ENCODE measurements at regions not wholly inside any gene's neighbourhood (a gene's known extent, or its start where the extent isn't known, plus 50 kb on each side); places are given as distances from the start of the nearest gene placed in this dataset.
"Not testable (repeated sequence)": the region's sequence is repeated elsewhere in the genome, so short reads cannot be mapped to it uniquely, and the experiment has no call there.

DNA sequence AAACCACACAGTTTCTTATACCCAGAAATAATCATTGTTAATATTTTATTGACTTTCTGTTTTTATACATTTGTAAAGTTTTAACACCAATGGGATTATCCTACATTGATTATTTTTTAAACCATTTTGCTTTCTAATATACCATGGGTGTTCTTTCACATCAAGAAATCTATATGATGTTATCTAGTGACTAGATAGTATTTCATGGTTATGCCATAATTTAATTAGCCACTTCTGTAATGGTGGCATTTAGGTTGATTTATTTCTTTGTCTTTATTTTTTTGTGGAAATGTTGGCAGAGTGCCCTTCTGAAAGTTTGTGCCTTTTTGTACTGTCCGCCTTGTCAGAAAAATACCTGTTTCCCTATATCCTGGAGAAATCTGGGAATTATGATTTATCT is 193.3 kb downstream of the CEP135 start:
- no peak for DNase-seq (ENCODE audit: low spot score)

GRCh38 chr4:56139241-56139827 is 190.6 kb downstream of the CEP135 start:
- DNase-seq (ENCODE audit: low spot score) = no peak

- DNase-seq (ENCODE audit: low spot score) = not testable (repeated sequence)
Measured at GRCh38 chr4:56134834-56135233, 186.1 kb downstream of the CEP135 start.

DNA sequence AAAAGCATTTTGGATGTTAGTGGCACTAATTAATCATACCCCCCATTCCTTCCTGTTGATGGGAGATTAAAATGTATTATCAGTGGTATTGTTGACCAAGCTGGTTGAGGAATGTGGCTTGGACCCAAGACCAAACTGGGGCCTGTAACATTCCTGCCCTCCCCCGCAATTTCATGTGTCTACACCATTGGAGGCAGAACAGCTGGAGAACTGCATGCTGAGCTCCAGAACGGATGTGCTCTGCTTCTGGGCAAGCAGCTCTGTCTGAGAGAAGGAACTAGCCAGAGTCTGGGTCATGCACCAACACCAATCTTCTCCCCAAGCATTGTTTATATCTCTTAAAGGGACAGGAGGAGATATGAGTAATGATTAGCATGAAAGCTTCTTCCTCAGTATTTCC is 185.5 kb downstream of the CEP135 start:
- DNase-seq (ENCODE audit: low spot score) = no peak

DNA sequence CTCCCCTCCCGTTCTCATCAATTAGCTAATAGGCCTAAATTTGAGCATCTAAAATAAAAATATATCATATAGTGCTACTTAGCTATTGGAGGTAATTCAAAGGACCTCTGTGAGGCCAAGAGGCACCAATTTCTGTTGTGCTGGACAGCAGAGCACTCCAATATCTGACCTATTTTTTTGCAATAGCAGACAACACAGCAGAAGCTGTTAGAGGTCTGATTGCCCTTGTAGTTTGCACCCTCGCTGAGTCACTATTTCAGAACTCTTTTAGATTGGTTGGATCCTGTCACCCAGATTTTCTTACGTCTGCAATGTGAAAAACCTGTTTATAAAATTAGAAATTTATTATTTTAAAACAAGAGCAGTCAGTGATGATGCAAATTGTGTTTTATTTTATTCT is 184.1 kb downstream of the CEP135 start:
- no peak for DNase-seq (ENCODE audit: low spot score)

GRCh38 chr4:56132188-56132587 is 183.4 kb downstream of the CEP135 start:
- DNase-seq (ENCODE audit: low spot score) = not testable (repeated sequence)

DNA sequence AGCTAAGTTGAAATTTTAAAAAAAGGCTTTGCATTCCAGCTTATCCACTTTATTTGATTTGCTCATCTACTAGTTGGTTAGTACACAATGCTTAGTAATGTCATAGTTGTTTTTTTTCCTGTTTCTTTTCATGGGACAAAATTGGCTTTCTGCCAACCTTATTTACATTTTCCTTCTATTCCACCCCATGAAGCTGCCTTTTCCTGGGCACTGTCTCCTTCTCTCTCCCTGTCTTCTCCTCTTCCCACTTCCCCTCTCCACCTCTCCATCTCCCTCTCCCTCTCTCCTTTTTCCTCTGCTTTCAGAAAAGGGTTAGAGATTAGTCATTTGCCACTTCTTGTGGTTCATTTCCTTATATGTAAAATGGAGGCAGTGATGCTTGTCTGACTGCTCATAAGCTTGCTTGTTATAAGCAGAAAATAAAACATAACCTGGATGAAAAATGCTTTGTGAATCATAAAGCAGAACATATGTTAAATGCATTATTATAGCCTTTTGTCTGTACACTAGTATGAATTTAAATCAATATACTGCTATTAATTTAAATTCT is 181.9 kb downstream of the CEP135 start:
- DNase-seq (ENCODE audit: low spot score) = no peak

- DNase-seq (ENCODE audit: low spot score) = no peak
Measured at GRCh38 chr4:56129431-56129861, 180.7 kb downstream of the CEP135 start.

- DNase-seq (ENCODE audit: low spot score) = no peak
Measured at GRCh38 chr4:56128213-56128612, 179.5 kb downstream of the CEP135 start.

- no peak for DNase-seq (ENCODE audit: low spot score)
Measured at GRCh38 chr4:56127716-56128115, 179.0 kb downstream of the CEP135 start.

- DNase-seq (ENCODE audit: low spot score) = no peak
Measured at GRCh38 chr4:56123547-56123946, 174.8 kb downstream of the CEP135 start.

DNA sequence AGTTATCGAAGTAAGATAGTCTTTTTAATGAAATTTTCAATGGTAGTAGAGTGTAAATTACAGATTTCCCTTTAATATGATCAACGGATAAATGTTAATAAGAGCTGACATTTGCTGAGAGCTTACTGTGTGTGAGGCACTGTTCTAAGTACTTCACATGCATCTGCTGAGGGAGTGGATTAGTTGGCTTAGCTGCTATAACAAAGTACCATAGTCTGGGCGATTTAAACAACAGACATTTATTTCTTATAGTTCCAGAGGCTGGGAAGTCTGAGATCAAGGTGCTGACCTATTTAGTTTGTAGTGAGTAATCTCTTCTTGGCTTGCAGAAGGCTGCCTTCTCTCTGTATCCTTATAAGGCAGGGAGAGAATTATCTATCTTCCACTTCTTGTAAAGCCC is 174.3 kb downstream of the CEP135 start:
- no peak for DNase-seq (ENCODE audit: low spot score)

- DNase-seq (ENCODE audit: low spot score) = no peak
Measured at GRCh38 chr4:56118845-56119244, 170.1 kb downstream of the CEP135 start.

GRCh38 chr4:56118055-56118454 is 169.3 kb downstream of the CEP135 start:
- no peak for DNase-seq (ENCODE audit: low spot score)

GRCh38 chr4:56115898-56116297 is 167.2 kb downstream of the CEP135 start:
- DNase-seq (ENCODE audit: low spot score) = no peak

- DNase-seq (ENCODE audit: low spot score) = no peak
Measured at GRCh38 chr4:56112377-56112776, 163.6 kb downstream of the CEP135 start.

GRCh38 chr4:56106180-56107147 is 157.7 kb downstream of the CEP135 start:
- DNase-seq (ENCODE audit: low spot score) = no peak

GRCh38 chr4:56104188-56104587 is 155.4 kb downstream of the CEP135 start:
- no peak for DNase-seq (ENCODE audit: low spot score)

- DNase-seq (ENCODE audit: low spot score) = peak; percentile 20
Measured at GRCh38 chr4:56102601-56103000, 153.9 kb downstream of the CEP135 start.

- peak; percentile 81 for DNase-seq (ENCODE audit: low spot score)
Measured at GRCh38 chr4:56099378-56099786, 150.6 kb downstream of the CEP135 start.

- DNase-seq (ENCODE audit: low spot score) = no peak
Measured at GRCh38 chr4:56093576-56093975, 144.8 kb downstream of the CEP135 start.

DNA sequence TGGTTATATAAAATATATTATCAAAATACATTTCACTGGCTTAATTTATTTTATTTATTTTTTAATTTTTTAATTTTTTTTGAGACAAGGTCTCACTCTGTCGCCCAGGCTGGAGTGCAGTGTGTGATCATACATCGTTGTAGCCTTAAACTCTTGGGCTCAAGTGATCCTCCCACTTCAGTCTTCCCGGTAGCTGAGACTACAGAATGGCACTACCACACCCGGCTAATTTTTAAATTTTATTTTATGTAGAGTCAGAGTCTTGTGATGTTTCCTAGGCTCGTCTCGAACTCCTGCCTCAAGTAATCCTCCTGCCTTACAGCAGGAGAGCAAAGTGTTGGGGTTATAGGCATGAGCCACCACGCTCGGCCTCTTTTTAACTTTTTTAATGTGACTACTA is 143.8 kb downstream of the CEP135 start:
- DNase-seq (ENCODE audit: low spot score) = no peak

GRCh38 chr4:56086561-56086960 is 137.8 kb downstream of the CEP135 start:
- DNase-seq (ENCODE audit: low spot score) = no peak
